ENCODE measurements at regions not wholly inside any gene's neighbourhood (a gene's known extent, or its start where the extent isn't known, plus 50 kb on each side); places are given as distances from the start of the nearest gene placed in this dataset.

DNA sequence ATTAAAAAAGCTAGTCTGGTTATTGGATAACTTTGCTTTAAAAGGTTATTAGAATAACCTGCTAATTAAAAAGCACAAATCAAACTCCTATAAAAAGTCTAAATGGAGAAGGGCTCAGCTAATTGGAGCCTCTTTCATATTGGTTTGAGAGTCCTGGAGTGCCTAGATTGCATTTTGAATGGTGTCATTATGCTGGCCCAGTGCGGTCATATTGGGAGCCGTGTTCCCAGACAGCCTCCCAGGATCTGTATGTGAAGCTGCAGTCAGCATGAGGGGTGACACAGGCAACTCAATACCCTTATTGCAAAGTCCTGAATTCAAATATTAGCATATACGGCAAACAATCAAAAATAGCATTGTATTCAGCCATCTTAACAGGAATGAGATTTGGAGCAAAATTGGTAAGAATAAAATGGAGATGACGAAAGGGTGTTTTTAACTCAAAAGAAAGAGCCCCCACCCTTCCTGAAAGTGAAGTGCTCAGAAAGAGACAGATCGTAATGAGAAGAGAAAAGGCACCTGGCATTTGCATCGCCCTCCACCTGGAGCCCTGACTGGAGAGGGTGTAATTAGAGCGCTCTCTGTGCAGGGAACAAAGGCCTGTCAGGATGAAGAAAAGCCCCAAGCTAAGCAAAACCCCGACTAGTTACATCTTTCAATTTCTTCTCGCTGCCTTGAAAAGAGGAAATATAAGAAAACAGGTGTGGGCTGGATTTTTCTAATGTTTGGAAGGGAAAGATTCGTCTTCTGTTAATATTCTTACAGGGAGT lies 621.0 kb upstream of the ADAMTS16 start:
- Histone ChIP-seq H3K4me1 (ENCODE audit: insufficient read depth, low read length) (no peaks in the 10 kb centered on the region), H3K9me3 (ENCODE audit: control insufficient read depth, low read depth, low read length) (no peaks in the 10 kb centered on the region), H2BK20ac (ENCODE audit: low read depth, low read length, poor library complexity, severe bottlenecking) (no peak overlapping the region), H4K91ac (ENCODE audit: insufficient read length, low read depth, low read length) (no peak overlapping the region), H4K5ac (ENCODE audit: insufficient read length, low read depth, low read length) (no peak overlapping the region), H3K79me2 (ENCODE audit: insufficient read depth, low read length) (no peaks in the 10 kb centered on the region), H3K4ac (ENCODE audit: low read depth, low read length) (no peak overlapping the region), H3K4me2 (ENCODE audit: insufficient read depth, insufficient read length, low read length) (no peak overlapping the region), H4K20me1 (ENCODE audit: control insufficient read depth, insufficient read depth, insufficient read length) (no peaks in the 10 kb centered on the region), H3K23ac (ENCODE audit: insufficient read length, low read depth, low read length) (no peak overlapping the region), H2BK15ac (ENCODE audit: low read depth, low read length) (no peak overlapping the region), H3K27me3 (ENCODE audit: insufficient read depth, low read length) (no peaks in the 10 kb centered on the region), H3K18ac (ENCODE audit: insufficient read length, low read depth, low read length) (no peak overlapping the region), H3K79me1 (ENCODE audit: insufficient read depth, low read depth, low read length, poor library complexity, severe bottlenecking) (no peaks in the 10 kb centered on the region), H2AFZ (ENCODE audit: low read length) (no peak overlapping the region), H4K8ac (replicated peaks; ENCODE audit: insufficient read length, low read depth, low read length) (no peak overlapping the region), H2AK5ac (ENCODE audit: insufficient read length, low read length) (no peak overlapping the region), H3K56ac (ENCODE audit: insufficient read length, low read depth, low read length) (no peak overlapping the region), H3K27ac (ENCODE audit: insufficient read length, low read depth, low read length) (no peak overlapping the region), H2BK12ac (ENCODE audit: insufficient read length, low read depth, low read length) (no peak overlapping the region), H3T11ph (ENCODE audit: low read length) (no peak overlapping the region), H2BK5ac (ENCODE audit: insufficient read length, low read length) (no peak overlapping the region), H3K9ac (ENCODE audit: extremely low read depth, insufficient read length, low read length) (no peak overlapping the region), H3K14ac (ENCODE audit: insufficient read depth, low read length) (no peak overlapping the region), H2BK120ac (ENCODE audit: low read depth, low read length, poor library complexity, severe bottlenecking) (no peak overlapping the region), H3K23me2 (ENCODE audit: insufficient read length, low read depth, low read length, poor library complexity, severe bottlenecking) (no peaks in the 10 kb centered on the region)
- no peak for DNase-seq
- Mint-ChIP-seq H3K9me3 (no peaks in the 10 kb centered on the region), H3K27ac (peak overlapping the region in 1 of 3 experiments; percentile 73; a peak in 3 of 7 replicates), H3K4me3 (no peak overlapping the region), H3K36me3 (ENCODE audit: insufficient read depth in 1 of 3, low read depth in 3 of 3) (no peaks in the 10 kb centered on the region), H3K27me3 (ENCODE audit: low read depth) (0 out of 2 replicates have a peak, but pooled peaks cover 1% of the 10 kb centered on the region), H3K4me1 (peaks cover 9 to 14% of the 10 kb centered on the region in 2 experiments)
- TF ChIP-seq, protein P1, sequence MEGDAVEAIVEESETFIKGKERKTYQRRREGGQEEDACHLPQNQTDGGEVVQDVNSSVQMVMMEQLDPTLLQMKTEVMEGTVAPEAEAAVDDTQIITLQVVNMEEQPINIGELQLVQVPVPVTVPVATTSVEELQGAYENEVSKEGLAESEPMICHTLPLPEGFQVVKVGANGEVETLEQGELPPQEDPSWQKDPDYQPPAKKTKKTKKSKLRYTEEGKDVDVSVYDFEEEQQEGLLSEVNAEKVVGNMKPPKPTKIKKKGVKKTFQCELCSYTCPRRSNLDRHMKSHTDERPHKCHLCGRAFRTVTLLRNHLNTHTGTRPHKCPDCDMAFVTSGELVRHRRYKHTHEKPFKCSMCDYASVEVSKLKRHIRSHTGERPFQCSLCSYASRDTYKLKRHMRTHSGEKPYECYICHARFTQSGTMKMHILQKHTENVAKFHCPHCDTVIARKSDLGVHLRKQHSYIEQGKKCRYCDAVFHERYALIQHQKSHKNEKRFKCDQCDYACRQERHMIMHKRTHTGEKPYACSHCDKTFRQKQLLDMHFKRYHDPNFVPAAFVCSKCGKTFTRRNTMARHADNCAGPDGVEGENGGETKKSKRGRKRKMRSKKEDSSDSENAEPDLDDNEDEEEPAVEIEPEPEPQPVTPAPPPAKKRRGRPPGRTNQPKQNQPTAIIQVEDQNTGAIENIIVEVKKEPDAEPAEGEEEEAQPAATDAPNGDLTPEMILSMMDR (conservative IDR thresholded peaks at IDR 0.05): no peak
- no CpG with 5 or more reads among the region's 10 CpGs for whole genome bisulfite sequencing (ENCODE audit: extremely low coverage, insufficient read length, low lambda C conversion rate)

Data from H9 (cell line).